HS-5 (cell line): ENCODE measurements at regions not wholly inside any gene's neighbourhood (a gene's known extent, or its start where the extent isn't known, plus 50 kb on each side); places are given as distances from the start of the nearest gene placed in this dataset.
"Not testable (repeated sequence)": the region's sequence is repeated elsewhere in the genome, so short reads cannot be mapped to it uniquely, and the experiment has no call there.

Experiments used
- DNase-seq: peaks from one replicate; pipeline ENCODE4 v3.0.0-alpha.2; 2012; ENCODE audit warnings: low read depth

- DNase-seq = no peak
Observed at GRCh38 chr11:81886406-81887075, 847.1 kb downstream of the FAM181B start.

GRCh38 chr11:81874635-81875034 is 859.0 kb downstream of the FAM181B start:
- no peak for DNase-seq

GRCh38 chr11:81870815-81871214 is 862.8 kb downstream of the FAM181B start:
- no peak for DNase-seq

GRCh38 chr11:81870066-81870412 is 863.6 kb downstream of the FAM181B start:
- no peak for DNase-seq

- peak; percentile 32 for DNase-seq
Observed at GRCh38 chr11:81869351-81870065, 864.2 kb downstream of the FAM181B start.

- DNase-seq = no peak
Observed at GRCh38 chr11:81866896-81867295, 866.8 kb downstream of the FAM181B start.

- no peak for DNase-seq
Observed at GRCh38 chr11:81857386-81857785, 876.3 kb downstream of the FAM181B start.

GRCh38 chr11:81853791-81854190 is 879.9 kb downstream of the FAM181B start:
- DNase-seq = no peak

- DNase-seq = no peak
Observed at GRCh38 chr11:81852896-81853295, 880.8 kb downstream of the FAM181B start.

GRCh38 chr11:81840380-81840779 is 893.3 kb downstream of the FAM181B start:
- DNase-seq = no peak

GRCh38 chr11:81839976-81840375 is 893.7 kb downstream of the FAM181B start:
- peak; percentile 16 for DNase-seq

- no peak for DNase-seq
Observed at GRCh38 chr11:81839016-81839415, 894.6 kb downstream of the FAM181B start.

GRCh38 chr11:81829976-81830375 is 903.7 kb downstream of the FAM181B start:
- no peak for DNase-seq

GRCh38 chr11:81825346-81825745 is 908.3 kb downstream of the FAM181B start:
- no peak for DNase-seq

GRCh38 chr11:81819462-81819861 is 914.2 kb downstream of the FAM181B start:
- no peak for DNase-seq

- no peak for DNase-seq
Observed at GRCh38 chr11:81804858-81805257, 928.8 kb downstream of the FAM181B start.

GRCh38 chr11:81802591-81802990 is 931.1 kb downstream of the FAM181B start:
- no peak for DNase-seq

- DNase-seq = no peak
Observed at GRCh38 chr11:81792416-81792815, 941.2 kb downstream of the FAM181B start.

GRCh38 chr11:81787584-81788049 is 946.0 kb downstream of the FAM181B start:
- DNase-seq = peak; percentile 40

- DNase-seq = peak; percentile 14
Observed at GRCh38 chr11:81772166-81772565, 961.5 kb downstream of the FAM181B start.

GRCh38 chr11:81769906-81770305 is 963.8 kb downstream of the FAM181B start:
- not testable (repeated sequence) for DNase-seq

- DNase-seq = no peak
Observed at GRCh38 chr11:81756864-81757595, 976.6 kb downstream of the FAM181B start.

- DNase-seq = no peak
Observed at GRCh38 chr11:81749245-81749644, 984.4 kb downstream of the FAM181B start.
